ENCODE measurements at regions not wholly inside any gene's neighbourhood (a gene's known extent, or its start where the extent isn't known, plus 50 kb on each side); places are given as distances from the start of the nearest gene placed in this dataset.
"Not testable (repeated sequence)": the region's sequence is repeated elsewhere in the genome, so short reads cannot be mapped to it uniquely, and the experiment has no call there.

- TF ChIP-seq CTCF (IDR thresholded peaks at IDR 0.05; ENCODE audit: borderline replicate concordance, insufficient read depth, low read depth, low read length): no peak
- no peak overlapping the region for H3K4me3 ChIP-seq (ENCODE audit: low read depth, low read length)
Observed at GRCh38 chr5:19241690-19242089, 746.3 kb downstream of the CDH18 start.

- H3K4me3 ChIP-seq (ENCODE audit: low read depth, low read length): not testable (repeated sequence)
Observed at GRCh38 chr5:19246191-19246590, 741.8 kb downstream of the CDH18 start.

- no peak for TF ChIP-seq CTCF (IDR thresholded peaks at IDR 0.05; ENCODE audit: borderline replicate concordance, insufficient read depth, low read depth, low read length)
- H3K4me3 ChIP-seq (ENCODE audit: low read depth, low read length): no peak overlapping the region
Observed at GRCh38 chr5:19247302-19247701, 740.7 kb downstream of the CDH18 start.

- H3K4me3 ChIP-seq (ENCODE audit: low read depth, low read length): no peak overlapping the region
Observed at GRCh38 chr5:19256036-19256435, 732.0 kb downstream of the CDH18 start.

GRCh38 chr5:19258686-19259085, 729.3 kb downstream of the CDH18 start:
- no peak for TF ChIP-seq CTCF (IDR thresholded peaks at IDR 0.05; ENCODE audit: borderline replicate concordance, insufficient read depth, low read depth, low read length)
- no peak overlapping the region for H3K4me3 ChIP-seq (ENCODE audit: low read depth, low read length)

More at GRCh38 chr5:19256036-19256435, 732.0 kb downstream of the CDH18 start:
- TF ChIP-seq CTCF (IDR thresholded peaks at IDR 0.05; ENCODE audit: borderline replicate concordance, insufficient read depth, low read depth, low read length): no peak

GRCh38 chr5:19261879-19262278, 726.1 kb downstream of the CDH18 start:
- TF ChIP-seq CTCF (IDR thresholded peaks at IDR 0.05; ENCODE audit: borderline replicate concordance, insufficient read depth, low read depth, low read length): no peak
- H3K4me3 ChIP-seq (ENCODE audit: low read depth, low read length): no peak overlapping the region

GRCh38 chr5:19264821-19265220, 723.2 kb downstream of the CDH18 start:
- no peak for TF ChIP-seq CTCF (IDR thresholded peaks at IDR 0.05; ENCODE audit: borderline replicate concordance, insufficient read depth, low read depth, low read length)

GRCh38 chr5:19266791-19267190, 721.2 kb downstream of the CDH18 start:
- no peak for TF ChIP-seq CTCF (IDR thresholded peaks at IDR 0.05; ENCODE audit: borderline replicate concordance, insufficient read depth, low read depth, low read length)
- no peak overlapping the region for H3K4me3 ChIP-seq (ENCODE audit: low read depth, low read length)

More at GRCh38 chr5:19264821-19265220, 723.2 kb downstream of the CDH18 start:
- no peak overlapping the region for H3K4me3 ChIP-seq (ENCODE audit: low read depth, low read length)

All from GM12875 (cell line).